Kidney (tissue), 13 donors: ENCODE measurements at regions not wholly inside any gene's neighbourhood (a gene's known extent, or its start where the extent isn't known, plus 50 kb on each side); places are given as distances from the start of the nearest gene placed in this dataset.

ENCODE experiments used
- DNase-seq, 5 donors: peaks; one replicate each; pipeline ENCODE4 v3.0.0-alpha.2; 2013 to 2020
- FAIRE-seq: peaks from 2 replicates; lab custom pipeline; 2012; peaks lifted over from hg19 to GRCh38; lab: Jason Lieb, UNC
- H3K27ac ChIP-seq, 2 donors: one replicate each; pipeline ENCODE4 v1.7.0; 2013; ENCODE audit warnings: low read depth in 2 of 2, low read length in 2 of 2, inconsistent platforms in 1 of 2
- H3K27me3 ChIP-seq: one replicate; pipeline ENCODE4 v1.7.1; 2013; ENCODE audit warnings: low read length, inconsistent platforms; ENCODE audit not compliant: control insufficient read depth, insufficient read depth
- H3K36me3 ChIP-seq, 3 donors: one replicate each; pipeline versions ENCODE4 v1.7.0 to v1.7.1; 2013; ENCODE audit warnings: low read length in 3 of 3, control low read depth in 1 of 3, inconsistent platforms in 1 of 3; ENCODE audit not compliant: insufficient read depth in 3 of 3, control insufficient read depth in 2 of 3
- H3K4me1 ChIP-seq, 3 donors: one replicate each; pipeline versions ENCODE4 v1.7.0 to v1.7.1; 2013; ENCODE audit warnings: low read length in 3 of 3, inconsistent platforms in 1 of 3, low read depth in 1 of 3; ENCODE audit not compliant: control insufficient read depth in 2 of 3, insufficient read depth in 2 of 3
- H3K4me3 ChIP-seq, 3 donors: one replicate each; pipeline versions ENCODE4 v1.7.0 to v1.8.1; 2013; ENCODE audit warnings: low read length in 3 of 3, control low read depth in 1 of 3, inconsistent platforms in 1 of 3
- H3K9ac ChIP-seq, 3 donors: one replicate each; pipeline versions ENCODE4 v1.7.0 to v1.7.1; 2013; ENCODE audit warnings: low read length in 3 of 3, control low read depth in 1 of 3, inconsistent platforms in 1 of 3
- H3K9me3 ChIP-seq, 3 donors: one replicate each; pipeline versions ENCODE4 v1.7.0 to v1.7.1; 2013; ENCODE audit warnings: low read length in 3 of 3, control low read depth in 1 of 3, inconsistent platforms in 1 of 3; ENCODE audit not compliant: control insufficient read depth in 2 of 3, insufficient read depth in 1 of 3
- intact Hi-C: fragments of 100-400 bp; cut with DNase I; formaldehyde crosslinking; loops from one replicate; pipeline ENCODE4 v1.11.1; 2022
- TF ChIP-seq, protein P1 (sequence below): IDR thresholded peaks from 3 replicates; pipeline ENCODE4 v1.5.1; 2012; ENCODE audit warnings: mild to moderate bottlenecking, moderate library complexity, borderline replicate concordance; ENCODE audit not compliant: insufficient read depth; ENCODE audit errors: extremely low read depth
- donor health status: control.
- donor health status: control.
- donor health status: control.
- donor health status: control.
- donor health status: control.
- donor health status: DM: yes; HTN: yes; CAD: no.
- donor health status: Normal renal cell carcinoma (clear cell type).

DNA sequence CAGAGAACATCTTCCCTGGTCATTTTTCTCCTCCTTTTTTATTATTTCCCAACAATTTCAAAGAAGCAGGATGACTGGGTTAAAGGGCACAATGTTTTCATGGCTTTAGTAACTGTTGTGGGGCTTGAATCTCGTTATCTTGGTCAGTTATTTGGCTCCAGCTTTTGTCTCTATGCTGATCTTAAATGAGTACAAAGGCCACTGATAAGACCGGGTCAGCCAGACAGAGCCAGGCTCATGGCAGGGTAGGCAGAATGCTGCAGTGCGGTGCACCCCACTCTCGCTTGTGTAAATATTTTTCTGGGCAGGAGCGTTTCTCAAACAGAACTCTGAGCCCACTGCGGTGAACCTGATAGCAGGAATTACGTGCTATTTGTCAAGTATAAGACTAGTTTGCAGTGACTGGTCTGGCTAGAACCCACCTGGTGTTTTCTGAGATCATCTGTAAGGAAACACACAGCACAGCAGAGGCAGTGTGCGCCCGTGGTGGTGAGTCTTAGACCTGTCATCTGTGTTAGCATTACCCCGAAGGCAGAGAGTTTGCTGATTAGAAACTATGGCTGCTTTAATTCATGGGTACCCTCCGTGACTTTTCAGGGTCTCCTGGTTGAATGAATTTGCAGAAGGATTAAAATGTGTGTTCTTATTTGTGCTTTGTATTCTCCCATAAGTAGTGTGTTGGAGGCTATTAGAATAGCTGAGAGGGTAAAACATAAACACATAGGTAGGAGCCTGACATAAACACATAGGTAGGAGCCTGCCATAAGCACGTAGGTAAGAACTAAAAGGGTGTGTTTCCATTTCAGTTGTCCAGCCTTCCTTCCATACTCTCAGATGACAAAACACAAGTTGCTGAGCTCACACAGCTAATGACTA lies 158.6 kb upstream of the DMRT1 start:
- Histone ChIP-seq H3K4me3 (no peak overlapping the region), H3K27ac (no peak overlapping the region), H3K9me3 (no peaks in the 10 kb centered on the region), H3K36me3 (no peaks in the 10 kb centered on the region), H3K4me1 (peaks cover 0 to 6% (median 2%) of the 10 kb centered on the region in 3 donors), H3K9ac (no peak overlapping the region), H3K27me3 (no peaks in the 10 kb centered on the region)
- intact Hi-C loops = no loop called here
- FAIRE-seq = no peak
- peak in 3 of 5 donors; percentile 29 to 64 (median 49) for DNase-seq
- TF ChIP-seq, protein P1, sequence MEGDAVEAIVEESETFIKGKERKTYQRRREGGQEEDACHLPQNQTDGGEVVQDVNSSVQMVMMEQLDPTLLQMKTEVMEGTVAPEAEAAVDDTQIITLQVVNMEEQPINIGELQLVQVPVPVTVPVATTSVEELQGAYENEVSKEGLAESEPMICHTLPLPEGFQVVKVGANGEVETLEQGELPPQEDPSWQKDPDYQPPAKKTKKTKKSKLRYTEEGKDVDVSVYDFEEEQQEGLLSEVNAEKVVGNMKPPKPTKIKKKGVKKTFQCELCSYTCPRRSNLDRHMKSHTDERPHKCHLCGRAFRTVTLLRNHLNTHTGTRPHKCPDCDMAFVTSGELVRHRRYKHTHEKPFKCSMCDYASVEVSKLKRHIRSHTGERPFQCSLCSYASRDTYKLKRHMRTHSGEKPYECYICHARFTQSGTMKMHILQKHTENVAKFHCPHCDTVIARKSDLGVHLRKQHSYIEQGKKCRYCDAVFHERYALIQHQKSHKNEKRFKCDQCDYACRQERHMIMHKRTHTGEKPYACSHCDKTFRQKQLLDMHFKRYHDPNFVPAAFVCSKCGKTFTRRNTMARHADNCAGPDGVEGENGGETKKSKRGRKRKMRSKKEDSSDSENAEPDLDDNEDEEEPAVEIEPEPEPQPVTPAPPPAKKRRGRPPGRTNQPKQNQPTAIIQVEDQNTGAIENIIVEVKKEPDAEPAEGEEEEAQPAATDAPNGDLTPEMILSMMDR = no peak

GRCh38 chr9:683509-684021 lies 157.9 kb upstream of the DMRT1 start:
- no peak for FAIRE-seq
- TF ChIP-seq, protein P1 = no peak

DNA sequence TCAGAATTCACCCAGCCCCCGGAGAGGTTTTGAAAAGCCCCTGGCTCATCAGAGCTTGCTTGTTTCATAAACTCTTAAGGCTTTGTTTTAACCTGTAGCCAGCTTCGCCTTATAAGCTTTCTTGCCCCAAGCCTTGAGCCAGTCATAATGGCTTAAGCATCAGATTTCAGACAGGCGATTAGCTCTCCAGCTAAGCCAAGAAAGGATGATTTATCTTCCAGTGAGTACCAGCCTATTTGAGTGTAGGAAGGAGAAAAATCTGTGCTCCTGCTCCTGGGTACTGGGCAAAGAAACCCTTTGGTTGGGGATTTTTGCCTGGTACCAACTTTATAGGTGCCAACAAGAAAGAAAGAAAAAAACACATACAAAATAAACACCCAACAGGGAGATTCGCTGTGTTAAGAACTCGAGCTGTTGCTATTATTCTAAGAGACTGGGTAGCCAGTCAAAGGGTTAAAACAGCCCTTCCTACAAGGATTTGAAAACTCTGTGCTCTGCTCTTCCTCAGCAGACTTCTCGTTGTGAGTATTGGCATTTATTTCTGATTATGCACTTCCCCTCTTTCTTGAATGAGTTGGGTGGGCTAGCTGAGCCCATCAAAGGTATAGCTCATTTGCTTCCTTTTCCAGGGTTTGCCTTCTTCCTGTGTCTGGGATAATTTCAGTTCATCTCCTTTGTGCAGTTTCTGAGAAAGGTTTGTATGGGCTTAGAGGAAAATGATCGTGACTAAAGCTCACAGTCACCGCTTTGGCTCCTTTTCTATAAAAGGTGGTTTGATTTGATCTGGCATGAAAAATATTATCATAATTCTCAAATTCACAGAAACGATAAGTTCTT lies 157.2 kb upstream of the DMRT1 start:
- intact Hi-C loops = no loop called here
- peak overlapping the region in 1 of 2 donors; percentile 61 for H3K27ac ChIP-seq
- H3K36me3 ChIP-seq = no peaks in the 10 kb centered on the region
- H3K27me3 ChIP-seq = no peaks in the 10 kb centered on the region
- DNase-seq = peak in 4 of 5 donors; percentile 57 to 91 (median 74)
- FAIRE-seq = no peak
- H3K4me1 ChIP-seq = peaks cover 0 to 6% (median 4%) of the 10 kb centered on the region in 3 donors
- H3K9me3 ChIP-seq = no peaks in the 10 kb centered on the region
- H3K4me3 ChIP-seq = peak overlapping the region in 1 of 3 donors; percentile 5
- H3K9ac ChIP-seq = no peak overlapping the region
- TF ChIP-seq, protein P1 = no peak

More at GRCh38 chr9:683509-684021, 157.9 kb upstream of the DMRT1 start:
- Histone ChIP-seq H3K27ac (no peak overlapping the region), H3K4me1 (peaks cover 0 to 6% (median 4%) of the 10 kb centered on the region in 3 donors), H3K9ac (no peak overlapping the region), H3K9me3 (no peaks in the 10 kb centered on the region), H3K36me3 (no peaks in the 10 kb centered on the region), H3K4me3 (no peak overlapping the region), H3K27me3 (no peaks in the 10 kb centered on the region)
- intact Hi-C loops = no loop called here
- DNase-seq = no peak
